ENCODE measurements at regions not wholly inside any gene's neighbourhood (a gene's known extent, or its start where the extent isn't known, plus 50 kb on each side); places are given as distances from the start of the nearest gene placed in this dataset.

DNA sequence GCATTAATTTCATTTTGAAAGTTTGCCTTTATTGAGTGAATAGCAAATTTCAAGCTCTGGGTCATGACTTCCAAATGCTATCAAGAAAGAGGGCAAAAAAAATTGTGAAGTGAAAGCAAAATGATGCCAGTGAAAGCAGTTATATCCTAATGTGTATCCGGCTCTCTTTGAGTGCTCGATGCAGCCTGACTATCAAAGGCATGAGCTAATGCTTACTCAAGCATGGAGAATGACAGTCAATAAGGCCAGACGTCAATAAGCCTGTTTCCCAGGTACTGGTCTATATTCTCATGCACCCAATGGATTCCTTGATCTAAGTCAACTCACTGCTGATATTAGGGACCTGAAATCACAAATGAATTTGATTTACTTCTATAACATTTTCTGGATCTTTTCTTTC is 435.5 kb downstream of the CAAP1 start:
- Histone ChIP-seq H3K9ac (ENCODE audit: low read depth, low read length) (no peak overlapping the region), H3K9me3 (ENCODE audit: control insufficient read depth, insufficient read depth, low read length) (no peaks in the 10 kb centered on the region), H3K4me1 (ENCODE audit: insufficient read depth, low read length) (no peaks in the 10 kb centered on the region), H3K36me3 (ENCODE audit: insufficient read depth, low read length) (no peaks in the 10 kb centered on the region)

- Histone ChIP-seq H3K9me3 (ENCODE audit: control insufficient read depth, insufficient read depth, low read length) (no peaks in the 10 kb centered on the region), H3K36me3 (ENCODE audit: insufficient read depth, low read length) (no peaks in the 10 kb centered on the region), H3K9ac (ENCODE audit: low read depth, low read length) (no peak overlapping the region), H3K4me1 (ENCODE audit: insufficient read depth, low read length) (no peaks in the 10 kb centered on the region; the same call in 1 of the 2 replicates)
Measured at GRCh38 chr9:26439061-26439624, 453.5 kb downstream of the CAAP1 start.

DNA sequence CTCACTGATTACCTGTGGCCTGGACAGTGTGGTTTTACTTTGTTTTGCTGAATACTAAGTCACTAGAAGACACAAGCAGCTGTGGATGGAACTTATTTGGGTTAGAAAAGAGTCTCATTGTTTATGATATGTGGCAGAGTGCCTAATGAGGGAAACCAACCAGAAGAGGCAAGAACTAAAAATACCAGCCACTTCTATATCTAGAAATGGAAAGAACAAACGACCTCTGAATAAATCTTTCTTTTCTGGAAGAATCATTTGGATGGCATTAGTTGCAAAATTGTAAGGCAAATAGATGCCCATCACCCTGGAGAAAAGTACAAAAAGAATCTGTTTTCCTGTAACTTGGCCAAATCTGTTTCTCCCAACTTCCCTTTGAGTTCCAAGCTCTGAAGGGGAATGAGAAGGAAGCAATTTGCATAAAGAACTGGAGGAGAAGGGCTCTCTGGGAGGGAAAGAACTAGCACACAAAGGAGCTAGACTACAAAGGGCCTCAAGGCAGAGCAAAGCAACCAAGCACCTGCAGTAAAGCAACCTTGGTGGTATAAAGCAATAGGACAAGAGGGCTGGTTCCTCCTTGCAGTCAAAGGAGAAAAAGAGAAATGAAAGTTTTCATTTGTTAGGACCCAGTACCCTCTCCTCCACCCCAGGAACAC is 455.4 kb downstream of the CAAP1 start:
- H3K9me3 ChIP-seq (ENCODE audit: control insufficient read depth, insufficient read depth, low read length), result no peaks in the 10 kb centered on the region
- no peak overlapping the region for H3K9ac ChIP-seq (ENCODE audit: low read depth, low read length)

GRCh38 chr9:26426551-26427131 is 466.0 kb downstream of the CAAP1 start:
- Histone ChIP-seq H3K9ac (ENCODE audit: low read depth, low read length) (no peak overlapping the region; the same call in 1 of the 2 replicates), H3K36me3 (ENCODE audit: insufficient read depth, low read length) (no peaks in the 10 kb centered on the region)

More for the DNA sequence above, 455.4 kb downstream of the CAAP1 start:
- H3K4me1 ChIP-seq (ENCODE audit: insufficient read depth, low read length), result no peaks in the 10 kb centered on the region; the same call in 1 of the 2 replicates
- H3K36me3 ChIP-seq (ENCODE audit: insufficient read depth, low read length), result no peaks in the 10 kb centered on the region

GRCh38 chr9:26418480-26418879 is 474.1 kb downstream of the CAAP1 start:
- Histone ChIP-seq H3K9me3 (ENCODE audit: control insufficient read depth, insufficient read depth, low read length) (no peaks in the 10 kb centered on the region), H3K4me1 (ENCODE audit: insufficient read depth, low read length) (no peaks in the 10 kb centered on the region), H3K36me3 (ENCODE audit: insufficient read depth, low read length) (no peaks in the 10 kb centered on the region), H3K9ac (ENCODE audit: low read depth, low read length) (no peak overlapping the region)

More at GRCh38 chr9:26426551-26427131, 466.0 kb downstream of the CAAP1 start:
- H3K4me1 ChIP-seq (ENCODE audit: insufficient read depth, low read length), result peaks cover 6% of the 10 kb centered on the region; the same call in 1 of the 2 replicates
- H3K9me3 ChIP-seq (ENCODE audit: control insufficient read depth, insufficient read depth, low read length), result no peaks in the 10 kb centered on the region

GRCh38 chr9:26415528-26415927 is 477.1 kb downstream of the CAAP1 start:
- Histone ChIP-seq H3K9ac (ENCODE audit: low read depth, low read length) (no peak overlapping the region), H3K9me3 (ENCODE audit: control insufficient read depth, insufficient read depth, low read length) (no peaks in the 10 kb centered on the region), H3K4me1 (ENCODE audit: insufficient read depth, low read length) (no peaks in the 10 kb centered on the region), H3K36me3 (ENCODE audit: insufficient read depth, low read length) (no peaks in the 10 kb centered on the region)

DNA sequence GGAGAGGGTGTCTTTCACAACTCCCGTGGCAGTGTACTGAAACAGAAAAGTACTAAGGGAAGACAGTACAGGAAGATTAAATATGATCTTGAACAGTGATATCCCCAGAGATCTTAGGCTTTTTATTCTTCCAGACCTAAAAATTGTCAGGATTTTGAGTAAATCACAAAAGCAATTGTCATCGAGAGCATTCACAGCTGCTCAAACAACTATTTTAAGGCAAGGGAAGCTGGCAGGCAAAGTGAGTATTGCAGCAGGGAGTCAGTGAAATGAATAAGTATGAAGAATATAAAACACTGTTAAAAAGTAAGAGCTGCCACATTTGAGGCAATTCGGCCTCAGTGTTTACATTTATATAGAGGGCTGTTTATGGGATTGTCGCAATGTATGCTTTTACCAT is 479.0 kb downstream of the CAAP1 start:
- Histone ChIP-seq H3K36me3 (ENCODE audit: insufficient read depth, low read length) (no peaks in the 10 kb centered on the region), H3K9me3 (ENCODE audit: control insufficient read depth, insufficient read depth, low read length) (no peaks in the 10 kb centered on the region), H3K9ac (ENCODE audit: low read depth, low read length) (no peak overlapping the region), H3K4me1 (ENCODE audit: insufficient read depth, low read length) (no peaks in the 10 kb centered on the region)

DNA sequence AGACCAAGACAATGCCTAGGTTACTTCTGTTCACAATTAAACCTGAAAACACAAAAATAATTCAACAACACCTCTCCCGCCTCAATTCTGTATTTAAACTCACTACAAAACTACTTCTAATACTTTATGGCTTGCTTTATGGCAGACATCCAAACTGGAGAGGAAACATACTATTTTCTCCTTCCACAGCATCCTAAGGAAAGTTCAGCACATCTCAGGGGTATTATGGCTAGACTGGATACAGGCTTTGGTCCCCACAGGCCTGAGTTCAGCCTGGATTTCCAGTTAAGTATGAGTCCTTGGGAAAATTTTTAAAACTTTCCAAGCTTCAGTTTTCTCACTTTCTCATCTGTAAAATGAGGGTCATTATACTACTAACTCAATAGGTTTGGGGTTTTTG is 480.2 kb downstream of the CAAP1 start:
- Histone ChIP-seq H3K9me3 (ENCODE audit: control insufficient read depth, insufficient read depth, low read length) (no peaks in the 10 kb centered on the region), H3K9ac (ENCODE audit: low read depth, low read length) (no peak overlapping the region), H3K4me1 (ENCODE audit: insufficient read depth, low read length) (no peaks in the 10 kb centered on the region), H3K36me3 (ENCODE audit: insufficient read depth, low read length) (no peaks in the 10 kb centered on the region)

GRCh38 chr9:26406676-26407075 is 485.9 kb downstream of the CAAP1 start:
- no peak overlapping the region for H3K9ac ChIP-seq (ENCODE audit: low read depth, low read length)
- no peaks in the 10 kb centered on the region for H3K9me3 ChIP-seq (ENCODE audit: control insufficient read depth, insufficient read depth, low read length)
- H3K36me3 ChIP-seq (ENCODE audit: insufficient read depth, low read length), result no peaks in the 10 kb centered on the region
- no peaks in the 10 kb centered on the region for H3K4me1 ChIP-seq (ENCODE audit: insufficient read depth, low read length)

GRCh38 chr9:26399556-26399955 is 493.0 kb downstream of the CAAP1 start:
- H3K9me3 ChIP-seq (ENCODE audit: control insufficient read depth, insufficient read depth, low read length), result no peaks in the 10 kb centered on the region
- no peaks in the 10 kb centered on the region for H3K36me3 ChIP-seq (ENCODE audit: insufficient read depth, low read length)
- H3K9ac ChIP-seq (ENCODE audit: low read depth, low read length), result no peak overlapping the region
- H3K4me1 ChIP-seq (ENCODE audit: insufficient read depth, low read length), result no peaks in the 10 kb centered on the region

- no peaks in the 10 kb centered on the region for H3K9me3 ChIP-seq (ENCODE audit: control insufficient read depth, insufficient read depth, low read length)
- H3K36me3 ChIP-seq (ENCODE audit: insufficient read depth, low read length), result no peaks in the 10 kb centered on the region
- no peak overlapping the region for H3K9ac ChIP-seq (ENCODE audit: low read depth, low read length)
- H3K4me1 ChIP-seq (ENCODE audit: insufficient read depth, low read length), result no peaks in the 10 kb centered on the region
Measured at GRCh38 chr9:26394025-26394424, 498.6 kb downstream of the CAAP1 start.

DNA sequence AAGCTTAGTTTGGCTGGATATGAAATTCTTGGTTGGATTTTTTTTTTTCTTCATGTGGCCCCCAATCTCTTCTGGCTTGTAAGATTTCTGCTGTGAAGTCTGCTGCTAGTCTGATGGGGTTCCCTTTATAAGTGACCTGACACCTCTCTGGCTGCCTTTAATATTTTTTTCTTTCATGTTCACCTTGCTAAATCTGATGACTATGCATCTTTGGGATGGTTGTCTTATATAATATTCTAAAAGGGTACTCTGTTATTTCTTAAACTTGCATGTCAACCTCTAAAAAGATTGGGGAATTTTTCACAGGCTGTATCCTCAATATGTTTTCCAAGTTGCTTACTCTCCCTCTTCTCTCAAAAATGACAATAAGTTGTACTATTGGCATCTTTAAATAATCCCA is 500.0 kb downstream of the CAAP1 start:
- H3K36me3 ChIP-seq (ENCODE audit: insufficient read depth, low read length), result no peaks in the 10 kb centered on the region
- no peak overlapping the region for H3K9ac ChIP-seq (ENCODE audit: low read depth, low read length)
- no peaks in the 10 kb centered on the region for H3K9me3 ChIP-seq (ENCODE audit: control insufficient read depth, insufficient read depth, low read length)
- H3K4me1 ChIP-seq (ENCODE audit: insufficient read depth, low read length), result no peaks in the 10 kb centered on the region

DNA sequence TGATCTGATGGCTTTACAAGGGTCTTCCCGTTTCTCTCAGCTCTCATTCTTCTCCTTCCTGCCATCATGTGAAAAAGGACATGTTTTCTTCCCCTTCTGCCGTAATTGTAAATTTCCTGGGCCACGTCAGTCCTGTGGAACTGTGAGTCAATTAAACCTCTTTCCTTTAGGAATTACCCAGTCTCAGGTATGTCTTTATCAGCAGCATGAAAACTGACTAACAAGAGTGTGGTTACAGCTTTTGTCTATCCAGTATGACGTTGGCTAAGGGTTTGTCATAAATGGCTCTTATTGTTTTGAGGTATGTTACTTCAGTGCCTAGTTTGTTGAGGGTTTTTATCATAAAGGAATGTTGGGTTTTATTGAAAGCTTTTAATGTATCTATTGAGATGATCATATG is 501.6 kb downstream of the CAAP1 start:
- H3K36me3 ChIP-seq (ENCODE audit: insufficient read depth, low read length), result no peaks in the 10 kb centered on the region
- H3K9ac ChIP-seq (ENCODE audit: low read depth, low read length), result no peak overlapping the region
- H3K4me1 ChIP-seq (ENCODE audit: insufficient read depth, low read length), result no peaks in the 10 kb centered on the region
- H3K9me3 ChIP-seq (ENCODE audit: control insufficient read depth, insufficient read depth, low read length), result no peaks in the 10 kb centered on the region

DNA sequence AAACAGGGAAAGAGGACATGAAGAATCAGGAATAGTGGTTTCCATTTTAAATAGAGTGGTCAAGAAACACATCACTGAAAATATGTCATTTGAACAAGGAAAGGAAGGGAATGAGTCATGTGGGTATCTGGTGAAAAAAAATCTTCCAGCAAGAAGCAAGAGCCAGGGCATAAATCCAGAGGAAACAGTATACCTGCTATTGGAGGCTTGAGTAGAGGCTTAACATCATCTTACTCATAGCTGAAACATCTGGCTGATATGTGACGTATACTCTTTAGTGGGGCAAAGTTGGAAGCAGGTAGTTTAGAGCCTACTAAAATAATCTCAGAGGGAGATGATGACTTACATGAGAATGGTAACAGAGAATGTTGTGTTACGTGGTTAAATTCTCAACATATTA is 517.2 kb downstream of the CAAP1 start:
- Histone ChIP-seq H3K36me3 (ENCODE audit: insufficient read depth, low read length) (no peaks in the 10 kb centered on the region), H3K4me1 (ENCODE audit: insufficient read depth, low read length) (no peaks in the 10 kb centered on the region), H3K9me3 (ENCODE audit: control insufficient read depth, insufficient read depth, low read length) (no peaks in the 10 kb centered on the region), H3K9ac (ENCODE audit: low read depth, low read length) (no peak overlapping the region)

DNA sequence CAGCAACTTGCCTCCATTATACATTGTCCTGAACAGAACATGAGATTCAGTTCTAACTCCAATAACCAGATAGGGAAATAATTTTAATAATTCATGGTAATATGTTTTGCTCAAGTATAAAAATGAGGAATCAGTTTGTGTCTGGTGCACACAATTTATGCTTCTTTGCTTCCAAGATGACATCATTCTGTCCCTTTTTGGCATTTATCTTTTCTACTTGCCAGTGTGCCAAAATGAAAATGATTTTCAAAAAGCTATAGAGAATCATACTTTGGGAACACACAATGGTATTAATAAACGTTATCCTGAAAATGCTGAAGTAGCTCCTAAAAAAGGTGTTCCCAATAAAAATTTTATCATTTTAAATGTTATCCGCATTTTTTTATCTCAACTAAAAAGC is 519.0 kb downstream of the CAAP1 start:
- Histone ChIP-seq H3K36me3 (ENCODE audit: insufficient read depth, low read length) (no peaks in the 10 kb centered on the region), H3K4me1 (ENCODE audit: insufficient read depth, low read length) (no peaks in the 10 kb centered on the region)

More for the DNA sequence above, 519.0 kb downstream of the CAAP1 start:
- Histone ChIP-seq H3K9me3 (ENCODE audit: control insufficient read depth, insufficient read depth, low read length) (no peaks in the 10 kb centered on the region), H3K9ac (ENCODE audit: low read depth, low read length) (no peak overlapping the region)
